Type B pancreatic cell (in vitro differentiated cells): ENCODE measurements at regions not wholly inside any gene's neighbourhood (a gene's known extent, or its start where the extent isn't known, plus 50 kb on each side); places are given as distances from the start of the nearest gene placed in this dataset.

Source experiments
- DNase-seq: peaks from one replicate; pipeline ENCODE4 v3.0.0; 2021; ENCODE audit warnings: mixed read lengths; ENCODE audit not compliant: unreplicated experiment; ENCODE audit errors: extremely low spot score
- H3K27ac Mint-ChIP-seq: 2 replicates; pipeline ENCODE4 v1.8.0; 2021; ENCODE audit warnings: mild to moderate bottlenecking, mixed read lengths
- H3K27me3 Mint-ChIP-seq: 2 replicates; pipeline ENCODE4 v1.8.0; 2021; ENCODE audit warnings: mixed read lengths
- H3K36me3 Mint-ChIP-seq: 2 replicates; pipeline ENCODE4 v1.8.0; 2021; ENCODE audit warnings: mixed read lengths
- H3K4me1 Mint-ChIP-seq: one replicate; pipeline ENCODE4 v1.8.0; 2021; ENCODE audit warnings: mixed read lengths; ENCODE audit not compliant: unreplicated experiment
- H3K4me3 Mint-ChIP-seq: 2 replicates; pipeline ENCODE4 v1.8.0; 2021; ENCODE audit warnings: mild to moderate bottlenecking, mixed read lengths
- H3K9me3 Mint-ChIP-seq: 2 replicates; pipeline ENCODE4 v1.8.0; 2021; ENCODE audit warnings: mixed read lengths
- TF ChIP-seq, protein P1 (sequence below): fragments of 200-600 bp; sonication (generic); conservative IDR thresholded peaks from 2 replicates; pipeline ENCODE4 v1.5.0; 2021; ENCODE audit warnings: antibody characterized with exemption, mild to moderate bottlenecking

DNA sequence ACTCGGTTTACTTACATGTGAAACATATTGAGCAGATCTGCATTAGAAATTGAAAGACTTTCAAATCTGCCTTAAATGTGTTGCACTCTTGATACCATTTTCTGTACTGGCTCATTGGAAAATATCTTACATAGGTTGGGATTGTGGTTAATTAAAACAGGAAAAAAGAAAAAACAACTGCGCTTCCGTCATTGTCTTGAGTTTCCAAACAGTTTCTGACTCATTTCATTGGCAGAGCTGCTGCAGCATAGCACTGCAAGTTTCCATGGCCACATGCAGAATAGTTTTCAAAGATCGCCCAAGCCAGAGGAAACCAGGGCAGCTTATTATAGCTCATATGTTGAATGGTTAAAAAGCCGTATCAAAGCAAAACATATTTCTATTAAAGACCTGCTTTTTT is 446.6 kb upstream of the BCHE start:
- no peaks in the 10 kb centered on the region for H3K9me3 Mint-ChIP-seq
- no peaks in the 10 kb centered on the region for H3K36me3 Mint-ChIP-seq
- TF ChIP-seq, protein P1, sequence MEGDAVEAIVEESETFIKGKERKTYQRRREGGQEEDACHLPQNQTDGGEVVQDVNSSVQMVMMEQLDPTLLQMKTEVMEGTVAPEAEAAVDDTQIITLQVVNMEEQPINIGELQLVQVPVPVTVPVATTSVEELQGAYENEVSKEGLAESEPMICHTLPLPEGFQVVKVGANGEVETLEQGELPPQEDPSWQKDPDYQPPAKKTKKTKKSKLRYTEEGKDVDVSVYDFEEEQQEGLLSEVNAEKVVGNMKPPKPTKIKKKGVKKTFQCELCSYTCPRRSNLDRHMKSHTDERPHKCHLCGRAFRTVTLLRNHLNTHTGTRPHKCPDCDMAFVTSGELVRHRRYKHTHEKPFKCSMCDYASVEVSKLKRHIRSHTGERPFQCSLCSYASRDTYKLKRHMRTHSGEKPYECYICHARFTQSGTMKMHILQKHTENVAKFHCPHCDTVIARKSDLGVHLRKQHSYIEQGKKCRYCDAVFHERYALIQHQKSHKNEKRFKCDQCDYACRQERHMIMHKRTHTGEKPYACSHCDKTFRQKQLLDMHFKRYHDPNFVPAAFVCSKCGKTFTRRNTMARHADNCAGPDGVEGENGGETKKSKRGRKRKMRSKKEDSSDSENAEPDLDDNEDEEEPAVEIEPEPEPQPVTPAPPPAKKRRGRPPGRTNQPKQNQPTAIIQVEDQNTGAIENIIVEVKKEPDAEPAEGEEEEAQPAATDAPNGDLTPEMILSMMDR, result no peak

DNA sequence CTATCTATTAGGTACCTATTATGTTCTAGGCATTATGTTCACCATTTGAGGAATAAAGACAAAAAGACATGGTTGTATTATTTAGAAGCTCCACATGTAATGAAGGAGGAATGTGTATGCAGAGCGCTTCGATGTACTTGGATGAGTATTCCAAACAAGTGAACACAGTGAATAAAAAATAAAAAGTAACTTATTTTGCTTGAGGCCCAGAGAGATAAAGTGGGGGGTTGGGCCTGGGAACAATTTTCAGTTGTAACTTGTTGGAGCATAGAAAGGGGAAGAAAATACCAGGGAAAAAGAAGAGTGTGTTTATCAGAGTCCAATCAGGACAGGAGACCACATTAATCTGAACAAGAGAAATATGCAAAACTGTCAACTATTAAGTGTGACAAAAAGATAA is 445.7 kb upstream of the BCHE start:
- DNase-seq, result no peak
- H3K4me3 Mint-ChIP-seq, result no peak overlapping the region
- no peak overlapping the region for H3K27ac Mint-ChIP-seq
- no peaks in the 10 kb centered on the region for H3K9me3 Mint-ChIP-seq
- TF ChIP-seq, protein P1, result no peak
- no peaks in the 10 kb centered on the region for H3K36me3 Mint-ChIP-seq
- H3K4me1 Mint-ChIP-seq, result peaks cover 4% of the 10 kb centered on the region
- no peaks in the 10 kb centered on the region for H3K27me3 Mint-ChIP-seq

More for the DNA sequence above, 446.6 kb upstream of the BCHE start:
- no peak for DNase-seq
- no peak overlapping the region for H3K27ac Mint-ChIP-seq
- H3K27me3 Mint-ChIP-seq, result no peaks in the 10 kb centered on the region
- H3K4me1 Mint-ChIP-seq, result peaks cover 4% of the 10 kb centered on the region
- H3K4me3 Mint-ChIP-seq, result no peak overlapping the region

DNA sequence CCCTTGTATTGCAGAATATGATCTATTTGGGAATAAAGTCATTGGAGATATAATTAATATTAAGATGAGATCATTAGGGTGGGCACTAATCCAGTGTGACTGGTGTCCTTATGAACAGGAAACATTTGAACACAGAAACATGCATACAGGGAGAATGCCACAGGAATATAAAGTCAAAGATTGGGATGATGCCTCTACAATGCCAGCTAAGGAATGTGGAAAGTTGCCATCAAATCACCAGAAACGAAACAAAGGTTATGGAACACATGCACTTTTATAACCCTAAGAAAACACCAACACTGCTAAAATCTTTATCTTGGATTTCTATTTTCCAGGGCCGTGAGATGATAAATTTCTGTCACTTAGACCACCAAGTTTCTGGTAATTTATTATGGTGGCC is 442.4 kb upstream of the BCHE start:
- no peak for DNase-seq
- H3K27me3 Mint-ChIP-seq, result no peaks in the 10 kb centered on the region
- no peaks in the 10 kb centered on the region for H3K36me3 Mint-ChIP-seq
- no peak overlapping the region for H3K27ac Mint-ChIP-seq
- H3K4me1 Mint-ChIP-seq, result peaks cover 4% of the 10 kb centered on the region
- TF ChIP-seq, protein P1, result no peak
- no peaks in the 10 kb centered on the region for H3K9me3 Mint-ChIP-seq
- no peak overlapping the region for H3K4me3 Mint-ChIP-seq

DNA sequence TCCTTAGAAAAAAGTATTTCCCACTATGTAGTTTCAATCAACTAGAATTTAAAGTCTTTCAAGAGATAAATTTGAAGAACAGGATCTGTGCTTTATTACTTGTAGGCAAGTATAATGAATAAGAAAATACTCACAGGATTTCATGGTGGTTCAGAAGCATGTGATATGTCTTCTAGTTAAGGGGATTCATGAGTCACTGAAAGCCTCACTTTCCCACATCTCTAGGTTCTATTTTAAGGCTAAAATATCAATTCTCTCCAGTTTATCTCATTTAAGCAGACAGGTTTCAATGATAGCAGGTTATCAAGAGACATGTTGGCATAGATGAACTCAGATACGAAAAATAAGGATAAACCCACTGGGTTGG is 437.8 kb upstream of the BCHE start:
- TF ChIP-seq, protein P1, result no peak
- H3K9me3 Mint-ChIP-seq, result no peaks in the 10 kb centered on the region
- no peaks in the 10 kb centered on the region for H3K27me3 Mint-ChIP-seq
- H3K27ac Mint-ChIP-seq, result no peak overlapping the region
- H3K36me3 Mint-ChIP-seq, result no peaks in the 10 kb centered on the region
- DNase-seq, result no peak
- no peaks in the 10 kb centered on the region for H3K4me1 Mint-ChIP-seq
- no peak overlapping the region for H3K4me3 Mint-ChIP-seq

DNA sequence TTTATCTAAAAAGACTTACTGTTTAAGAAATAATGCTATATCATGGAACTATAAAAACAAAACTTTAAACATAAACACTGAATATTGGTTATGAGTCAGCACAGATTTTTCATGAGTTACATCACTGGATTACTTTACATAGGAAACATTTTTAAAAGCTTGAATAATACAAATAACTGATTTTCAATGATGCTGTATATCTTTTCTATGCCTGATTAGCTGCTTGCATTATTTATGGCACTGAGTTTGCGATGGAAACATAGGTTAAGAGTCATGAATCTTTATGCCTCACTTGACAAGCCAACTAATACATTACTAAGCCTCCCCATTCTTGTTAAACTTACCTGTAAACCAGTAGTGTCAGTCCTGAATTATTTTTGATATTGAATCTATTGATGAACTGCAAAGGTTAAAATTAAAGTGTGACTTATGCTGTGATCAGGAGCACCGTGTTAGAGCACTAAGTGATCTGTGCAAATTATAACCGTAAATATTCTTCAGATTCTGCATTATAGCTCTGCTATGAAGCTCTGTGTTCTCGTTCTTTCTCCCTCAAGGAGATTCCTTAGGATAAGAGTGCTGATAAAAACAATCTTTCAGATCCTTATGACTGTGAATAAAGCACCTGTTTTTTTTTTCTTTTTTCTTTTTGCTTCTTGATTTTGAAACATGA is 437.3 kb upstream of the BCHE start:
- H3K4me1 Mint-ChIP-seq, result no peaks in the 10 kb centered on the region
- H3K27ac Mint-ChIP-seq, result no peak overlapping the region
- DNase-seq, result no peak
- H3K9me3 Mint-ChIP-seq, result no peaks in the 10 kb centered on the region
- TF ChIP-seq, protein P1, result no peak
- H3K4me3 Mint-ChIP-seq, result no peak overlapping the region
- H3K36me3 Mint-ChIP-seq, result no peaks in the 10 kb centered on the region
- H3K27me3 Mint-ChIP-seq, result no peaks in the 10 kb centered on the region

DNA sequence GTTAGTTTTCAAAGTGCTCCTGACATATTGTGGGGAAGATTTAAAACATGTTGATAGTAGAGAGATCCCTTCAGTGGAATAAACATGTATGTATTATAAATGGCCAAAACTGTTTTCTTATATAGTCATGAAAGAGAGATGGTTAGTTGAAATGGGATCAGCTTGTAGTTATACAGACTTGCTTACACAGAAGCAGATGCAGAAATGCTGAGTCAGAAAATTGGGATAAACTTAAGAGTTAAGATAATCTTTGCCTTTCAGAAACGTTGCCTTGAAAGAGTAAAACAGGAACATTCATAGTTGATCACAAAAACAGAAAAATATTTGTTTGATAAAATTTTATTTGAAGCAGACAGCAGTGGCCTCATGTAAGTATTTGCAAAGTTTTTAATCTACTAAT is 433.2 kb upstream of the BCHE start:
- H3K27ac Mint-ChIP-seq, result no peak overlapping the region
- DNase-seq, result no peak
- no peaks in the 10 kb centered on the region for H3K27me3 Mint-ChIP-seq
- TF ChIP-seq, protein P1, result no peak
- no peak overlapping the region for H3K4me3 Mint-ChIP-seq
- H3K9me3 Mint-ChIP-seq, result no peaks in the 10 kb centered on the region
- H3K4me1 Mint-ChIP-seq, result no peaks in the 10 kb centered on the region
- no peaks in the 10 kb centered on the region for H3K36me3 Mint-ChIP-seq
